MM.1S (cell line): ENCODE measurements at regions not wholly inside any gene's neighbourhood (a gene's known extent, or its start where the extent isn't known, plus 50 kb on each side); places are given as distances from the start of the nearest gene placed in this dataset.

Experiments used
- DNase-seq: peaks from one replicate; pipeline ENCODE4 v3.0.0-alpha.2; 2015
- H2AFZ ChIP-seq: fragments of 300-600 bp; sonication (generic); 2 replicates; pipeline ENCODE4 v1.6.0; 2016; ENCODE audit warnings: antibody characterized with exemption, low read length
- H3F3A ChIP-seq: fragments of 300-600 bp; sonication (generic); 2 replicates; pipeline ENCODE4 v1.6.1; 2016; ENCODE audit warnings: mild to moderate bottlenecking, antibody characterized with exemption, low read length, moderate library complexity, mixed read lengths; ENCODE audit not compliant: insufficient read depth
- H3K27ac ChIP-seq: fragments of 300-600 bp; sonication (generic); 2 replicates; pipeline ENCODE4 v1.5.1; 2016; ENCODE audit warnings: mild to moderate bottlenecking, low read length
- H3K27me3 ChIP-seq: fragments of 300-600 bp; sonication (generic); replicated peaks from 2 replicates; pipeline ENCODE4 v1.6.0; 2016; ENCODE audit warnings: low read length; ENCODE audit not compliant: insufficient read depth
- H3K36me3 ChIP-seq: fragments of 300-600 bp; sonication (generic); replicated peaks from 2 replicates; pipeline ENCODE4 v1.6.1; 2016; ENCODE audit warnings: mild to moderate bottlenecking, low read length, mixed read lengths; ENCODE audit not compliant: insufficient read depth
- H3K4me1 ChIP-seq: fragments of 300-600 bp; sonication (generic); 2 replicates; pipeline ENCODE4 v1.6.1; 2016; ENCODE audit warnings: low read length, mixed read lengths
- H3K4me2 ChIP-seq: fragments of 300-600 bp; sonication (generic); 2 replicates; pipeline ENCODE4 v1.6.0; 2016; ENCODE audit warnings: low read depth, low read length
- H3K4me3 ChIP-seq: fragments of 300-600 bp; sonication (generic); 2 replicates; pipeline ENCODE4 v1.5.1; 2016; ENCODE audit warnings: low read length, mixed read lengths
- H3K79me2 ChIP-seq: fragments of 300-600 bp; sonication (generic); 2 replicates; pipeline ENCODE4 v1.6.1; 2016; ENCODE audit warnings: mixed run types, low read length, mixed read lengths
- H3K9ac ChIP-seq: fragments of 300-600 bp; sonication (generic); 2 replicates; pipeline ENCODE4 v1.6.1; 2016; ENCODE audit warnings: low read length, mixed read lengths
- H3K9me2 ChIP-seq: fragments of 300-600 bp; sonication (generic); replicated peaks from 2 replicates; pipeline ENCODE4 v1.6.1; 2016; ENCODE audit warnings: mild to moderate bottlenecking, low read length, mixed read lengths; ENCODE audit not compliant: insufficient read depth
- H3K9me3 ChIP-seq: fragments of 300-600 bp; sonication (generic); replicated peaks from 2 replicates; pipeline ENCODE4 v1.6.1; 2016; ENCODE audit warnings: mild to moderate bottlenecking, low read length, mixed read lengths; ENCODE audit not compliant: insufficient read depth
- H4K20me1 ChIP-seq: fragments of 300-600 bp; sonication (generic); 2 replicates; pipeline ENCODE4 v1.6.1; 2016; ENCODE audit warnings: mild to moderate bottlenecking, low read length, moderate library complexity, mixed read lengths; ENCODE audit not compliant: insufficient read depth
- CTCF ChIP-seq: fragments of 300-600 bp; sonication (generic); IDR thresholded peaks from 2 replicates; pipeline ENCODE4 v1.5.1; 2016; ENCODE audit warnings: antibody characterized with exemption, low read length, mixed read lengths
- EZH2 ChIP-seq: fragments of 300-600 bp; sonication (generic); optimal IDR thresholded peaks from 2 replicates; pipeline ENCODE3; 2017; ENCODE audit warnings: low read depth, mild to moderate bottlenecking, antibody characterized with exemption, low read length, mixed read lengths
- EZH2phosphoT487 ChIP-seq: fragments of 300-600 bp; sonication (generic); IDR thresholded peaks from 2 replicates; pipeline ENCODE4 v1.6.1; 2018; ENCODE audit warnings: antibody characterized with exemption, low read length

- no peak for DNase-seq
- Histone ChIP-seq H3K27me3 (no peaks in the 10 kb centered on the region), H4K20me1 (no peaks in the 10 kb centered on the region), H3K36me3 (no peaks in the 10 kb centered on the region), H3K79me2 (no peaks in the 10 kb centered on the region), H3K27ac (no peak overlapping the region), H3F3A (no peaks in the 10 kb centered on the region), H3K4me1 (no peaks in the 10 kb centered on the region), H3K9me2 (no peaks in the 10 kb centered on the region), H2AFZ (no peak overlapping the region), H3K9ac (no peak overlapping the region), H3K9me3 (no peaks in the 10 kb centered on the region), H3K4me2 (no peak overlapping the region), H3K4me3 (no peak overlapping the region)
- TF ChIP-seq EZH2 = no peak
- TF ChIP-seq EZH2phosphoT487 = no peak
- TF ChIP-seq CTCF = no peak
These were observed 115.3 kb upstream of the SCN7A start for GRCh38 chr2:166609183-166609959.

- Histone ChIP-seq H3K27ac (no peak overlapping the region), H3K27me3 (no peaks in the 10 kb centered on the region), H3K4me1 (no peaks in the 10 kb centered on the region), H2AFZ (no peak overlapping the region), H3K9ac (no peak overlapping the region), H3K9me3 (no peaks in the 10 kb centered on the region), H3K79me2 (no peaks in the 10 kb centered on the region), H3K36me3 (no peaks in the 10 kb centered on the region), H3K4me3 (no peak overlapping the region), H3K9me2 (no peaks in the 10 kb centered on the region), H3K4me2 (no peak overlapping the region), H4K20me1 (no peaks in the 10 kb centered on the region), H3F3A (no peaks in the 10 kb centered on the region)
- DNase-seq = no peak
- TF ChIP-seq EZH2phosphoT487 (no peak), CTCF (no peak), EZH2 (no peak)
These were observed 113.8 kb upstream of the SCN7A start for GRCh38 chr2:166607880-166608279.

GRCh38 chr2:166593403-166593802 is 99.4 kb upstream of the SCN7A start:
- Histone ChIP-seq H3F3A (no peaks in the 10 kb centered on the region), H3K4me3 (no peak overlapping the region), H3K4me2 (no peak overlapping the region), H3K9me2 (no peaks in the 10 kb centered on the region), H3K79me2 (no peaks in the 10 kb centered on the region), H2AFZ (no peak overlapping the region), H3K9me3 (no peaks in the 10 kb centered on the region), H3K36me3 (no peaks in the 10 kb centered on the region), H3K9ac (no peak overlapping the region), H4K20me1 (no peaks in the 10 kb centered on the region), H3K4me1 (no peaks in the 10 kb centered on the region), H3K27ac (no peak overlapping the region), H3K27me3 (no peaks in the 10 kb centered on the region)
- no peak for DNase-seq
- TF ChIP-seq CTCF (no peak), EZH2phosphoT487 (no peak)
